Smooth muscle cell (in vitro differentiated cells): ENCODE measurements at regions not wholly inside any gene's neighbourhood (a gene's known extent, or its start where the extent isn't known, plus 50 kb on each side); places are given as distances from the start of the nearest gene placed in this dataset.

Experiments used
- DNase-seq: peaks from one replicate; lab custom pipeline; 2025; ENCODE audit not compliant: unreplicated experiment; lab: John Stamatoyannopoulos, UW
- H2AFZ ChIP-seq: fragments of 200-600 bp; sonication (generic); 2 replicates; pipeline ENCODE4 v1.6.0; 2016; ENCODE audit warnings: antibody characterized with exemption, low read depth, mild to moderate bottlenecking
- H3F3A ChIP-seq: fragments of 200-600 bp; sonication (generic); 2 replicates; pipeline ENCODE4 v1.6.0; 2017; ENCODE audit warnings: antibody characterized with exemption, low read depth
- H3K27ac ChIP-seq: fragments of 200-600 bp; sonication (generic); 2 replicates; pipeline ENCODE4 v1.5.1; 2016; ENCODE audit warnings: low read depth, mild to moderate bottlenecking
- H3K27me3 ChIP-seq: fragments of 200-600 bp; sonication (generic); 2 replicates; pipeline ENCODE4 v1.6.1; 2016; ENCODE audit warnings: low read depth, mild to moderate bottlenecking
- H3K36me3 ChIP-seq: fragments of 200-600 bp; sonication (generic); 2 replicates; pipeline ENCODE4 v1.5.1; 2016; ENCODE audit warnings: low read depth
- H3K4me1 ChIP-seq: fragments of 200-600 bp; sonication (generic); 2 replicates; pipeline ENCODE4 v1.5.1; 2016; ENCODE audit warnings: low read depth
- H3K4me2 ChIP-seq: fragments of 200-600 bp; sonication (generic); 2 replicates; pipeline ENCODE4 v1.6.0; 2016; ENCODE audit warnings: mild to moderate bottlenecking
- H3K4me3 ChIP-seq: fragments of 200-600 bp; sonication (generic); 2 replicates; pipeline ENCODE4 v1.5.1; 2016; ENCODE audit warnings: mild to moderate bottlenecking
- H3K79me2 ChIP-seq: fragments of 200-600 bp; sonication (generic); 2 replicates; pipeline ENCODE4 v1.6.0; 2016; ENCODE audit warnings: low read depth, mild to moderate bottlenecking
- H3K9ac ChIP-seq: fragments of 200-600 bp; sonication (generic); 2 replicates; pipeline ENCODE4 v1.6.0; 2016; ENCODE audit warnings: low read depth
- H3K9me3 ChIP-seq: fragments of 200-600 bp; sonication (generic); replicated peaks from 2 replicates; pipeline ENCODE4 v1.5.1; 2016; ENCODE audit warnings: low read depth
- H4K20me1 ChIP-seq: fragments of 200-600 bp; sonication (generic); 2 replicates; pipeline ENCODE4 v1.6.0; 2016; ENCODE audit warnings: low read depth
- WGBS: methylation state at CpG from one replicate; pipeline ENCODE4 v1.1.7; 2016; ENCODE audit warnings: low lambda C conversion rate; 5-methylcytosine and 5-hydroxymethylcytosine counted together
- TF ChIP-seq, protein P1 (sequence below): fragments of 200-600 bp; sonication (generic); IDR thresholded peaks from 2 replicates; pipeline ENCODE4 v1.5.1; 2017; ENCODE audit warnings: borderline replicate concordance, mild to moderate bottlenecking, antibody characterized with exemption; ENCODE audit not compliant: insufficient read depth, poor library complexity, severe bottlenecking

DNA sequence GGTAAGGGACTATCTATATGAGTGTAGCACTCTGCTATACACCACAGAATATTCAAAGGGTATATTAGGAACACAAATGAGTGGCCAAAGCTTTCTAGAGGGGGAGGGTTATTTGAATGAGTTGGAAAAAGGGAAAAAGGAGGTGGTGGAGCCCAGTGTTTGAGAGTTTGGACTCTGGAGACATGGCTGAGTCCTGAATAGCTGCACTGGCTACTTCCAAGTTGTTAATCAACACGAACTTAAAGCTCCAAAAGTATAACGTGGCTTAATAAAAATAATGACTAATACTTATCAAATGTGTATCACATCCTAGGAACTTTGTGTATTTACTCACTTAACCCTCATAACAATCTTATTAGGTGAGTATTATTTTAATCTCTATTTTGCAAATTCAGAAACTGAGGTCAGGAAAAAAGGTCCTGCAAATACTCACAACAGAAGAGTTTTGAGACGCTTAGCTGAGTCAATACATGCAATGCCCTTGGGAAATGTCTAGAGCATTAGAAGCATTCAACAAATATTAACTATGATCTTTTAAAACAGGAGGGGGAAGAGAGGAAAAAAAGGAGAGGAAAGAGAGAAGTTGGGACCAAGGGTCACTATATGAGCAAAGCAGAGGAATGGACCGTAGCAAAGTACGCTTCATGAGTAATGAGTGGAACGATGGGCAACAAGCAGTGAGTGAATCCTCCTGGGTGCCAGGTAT lies 189.5 kb upstream of the HMGA2 start:
- Histone ChIP-seq H3K9ac (no peak overlapping the region), H3K4me1 (peaks cover 7% of the 10 kb centered on the region), H3K4me3 (no peak overlapping the region), H3K79me2 (no peaks in the 10 kb centered on the region), H3K9me3 (no peaks in the 10 kb centered on the region), H3K4me2 (no peak overlapping the region), H3K27ac (peak overlapping the region; percentile 96), H3F3A (peaks cover 1% of the 10 kb centered on the region), H3K36me3 (no peaks in the 10 kb centered on the region), H3K27me3 (no peaks in the 10 kb centered on the region), H2AFZ (no peak overlapping the region), H4K20me1 (no peaks in the 10 kb centered on the region)
- no peak for DNase-seq
- WGBS: 87% methylated on average over 6 of the region's 6 CpGs
- TF ChIP-seq, protein P1, sequence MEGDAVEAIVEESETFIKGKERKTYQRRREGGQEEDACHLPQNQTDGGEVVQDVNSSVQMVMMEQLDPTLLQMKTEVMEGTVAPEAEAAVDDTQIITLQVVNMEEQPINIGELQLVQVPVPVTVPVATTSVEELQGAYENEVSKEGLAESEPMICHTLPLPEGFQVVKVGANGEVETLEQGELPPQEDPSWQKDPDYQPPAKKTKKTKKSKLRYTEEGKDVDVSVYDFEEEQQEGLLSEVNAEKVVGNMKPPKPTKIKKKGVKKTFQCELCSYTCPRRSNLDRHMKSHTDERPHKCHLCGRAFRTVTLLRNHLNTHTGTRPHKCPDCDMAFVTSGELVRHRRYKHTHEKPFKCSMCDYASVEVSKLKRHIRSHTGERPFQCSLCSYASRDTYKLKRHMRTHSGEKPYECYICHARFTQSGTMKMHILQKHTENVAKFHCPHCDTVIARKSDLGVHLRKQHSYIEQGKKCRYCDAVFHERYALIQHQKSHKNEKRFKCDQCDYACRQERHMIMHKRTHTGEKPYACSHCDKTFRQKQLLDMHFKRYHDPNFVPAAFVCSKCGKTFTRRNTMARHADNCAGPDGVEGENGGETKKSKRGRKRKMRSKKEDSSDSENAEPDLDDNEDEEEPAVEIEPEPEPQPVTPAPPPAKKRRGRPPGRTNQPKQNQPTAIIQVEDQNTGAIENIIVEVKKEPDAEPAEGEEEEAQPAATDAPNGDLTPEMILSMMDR: no peak

DNA sequence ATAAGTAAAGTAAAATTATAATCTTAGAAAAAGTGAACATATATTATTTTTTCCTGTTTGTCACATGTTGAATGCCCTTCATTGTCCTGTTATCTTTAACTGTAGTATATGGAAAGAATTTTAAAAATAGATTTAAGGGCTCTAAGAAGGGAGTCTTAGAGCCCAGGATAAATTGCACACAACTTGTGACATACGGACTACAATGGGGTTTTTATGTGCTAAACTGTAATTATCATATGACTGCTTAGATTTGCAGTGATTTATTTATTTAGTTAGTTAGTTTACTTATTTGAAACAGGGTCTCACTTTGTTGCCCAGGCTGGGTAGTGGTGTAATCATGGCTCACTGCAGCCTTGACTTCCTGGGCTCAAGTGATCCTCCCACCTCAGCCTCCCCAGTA lies 187.8 kb upstream of the HMGA2 start:
- Histone ChIP-seq H3K27me3 (no peaks in the 10 kb centered on the region), H3K9me3 (no peaks in the 10 kb centered on the region), H3K4me3 (no peak overlapping the region), H2AFZ (no peak overlapping the region), H4K20me1 (no peaks in the 10 kb centered on the region), H3F3A (peaks cover 13% of the 10 kb centered on the region), H3K4me1 (peaks cover 7% of the 10 kb centered on the region), H3K79me2 (no peaks in the 10 kb centered on the region), H3K27ac (no peak overlapping the region), H3K4me2 (no peak overlapping the region), H3K36me3 (no peaks in the 10 kb centered on the region), H3K9ac (no peak overlapping the region)
- 71% methylated on average over 1 of the region's 1 CpG for WGBS
- TF ChIP-seq, protein P1: no peak
- no peak for DNase-seq

DNA sequence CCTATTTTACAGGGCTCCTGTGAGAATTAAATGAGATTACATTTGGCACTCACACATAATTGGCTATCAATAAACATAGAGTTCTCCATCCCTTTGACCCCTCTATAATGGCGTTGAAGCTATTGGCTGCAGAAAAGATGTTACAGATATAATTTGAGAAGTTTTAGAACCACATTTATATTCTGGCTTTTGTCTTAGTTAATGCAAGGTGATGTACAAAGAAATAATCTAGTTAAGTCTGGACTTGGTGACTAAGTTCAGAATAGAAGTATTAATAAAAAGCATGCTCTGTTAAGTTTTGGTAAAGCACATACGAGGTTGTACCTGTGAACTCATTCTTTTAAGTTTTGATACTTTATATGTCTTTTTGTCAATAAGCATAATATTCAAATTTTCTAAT lies 187.1 kb upstream of the HMGA2 start:
- H3K4me3 ChIP-seq: no peak overlapping the region
- H3K36me3 ChIP-seq: no peaks in the 10 kb centered on the region
- H3K79me2 ChIP-seq: no peaks in the 10 kb centered on the region
- no peak overlapping the region for H2AFZ ChIP-seq
- H3K9me3 ChIP-seq: no peaks in the 10 kb centered on the region
- H3K9ac ChIP-seq: no peak overlapping the region
- TF ChIP-seq, protein P1: no peak
- peak overlapping the region; percentile 92 for H3K27ac ChIP-seq
- WGBS: 94% methylated on average over 2 of the region's 2 CpGs
- H3K4me1 ChIP-seq: peaks cover 6% of the 10 kb centered on the region
- H3F3A ChIP-seq: peaks cover 14% of the 10 kb centered on the region
- H3K4me2 ChIP-seq: peak overlapping the region; percentile 54
- no peak for DNase-seq
- no peaks in the 10 kb centered on the region for H4K20me1 ChIP-seq
- H3K27me3 ChIP-seq: no peaks in the 10 kb centered on the region

DNA sequence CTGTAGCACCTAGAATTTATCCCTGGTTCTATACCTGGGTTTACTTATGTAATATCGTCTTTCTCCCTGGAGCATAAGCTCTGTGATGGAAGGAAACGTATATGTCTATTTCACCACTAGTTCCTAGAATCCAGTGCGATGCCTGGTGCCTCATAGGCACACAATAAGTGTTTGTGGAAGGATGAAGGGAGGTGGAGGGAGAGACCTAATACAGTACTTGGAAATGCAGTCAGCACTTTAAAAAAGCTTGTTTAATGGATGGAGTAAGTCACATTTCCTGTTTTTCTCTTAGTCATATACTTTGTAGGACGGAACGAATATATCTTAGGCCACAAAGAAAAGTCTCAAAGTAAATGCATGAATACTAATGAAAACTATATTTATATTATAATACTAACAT lies 186.5 kb upstream of the HMGA2 start:
- H3K27ac ChIP-seq: peak overlapping the region; percentile 92
- H3K79me2 ChIP-seq: no peaks in the 10 kb centered on the region
- H4K20me1 ChIP-seq: no peaks in the 10 kb centered on the region
- no peak for DNase-seq
- peaks cover 14% of the 10 kb centered on the region for H3F3A ChIP-seq
- 24% methylated on average over 5 of the region's 5 CpGs for WGBS
- no peaks in the 10 kb centered on the region for H3K36me3 ChIP-seq
- peak overlapping the region; percentile 52 for H2AFZ ChIP-seq
- H3K4me1 ChIP-seq: peaks cover under 1% of the 10 kb centered on the region
- no peak overlapping the region for H3K9ac ChIP-seq
- H3K4me2 ChIP-seq: peak overlapping the region; percentile 54
- TF ChIP-seq, protein P1: no peak
- H3K27me3 ChIP-seq: no peaks in the 10 kb centered on the region
- H3K4me3 ChIP-seq: no peak overlapping the region
- no peaks in the 10 kb centered on the region for H3K9me3 ChIP-seq
